H9 (cell line): ENCODE measurements at regions not wholly inside any gene's neighbourhood (a gene's known extent, or its start where the extent isn't known, plus 50 kb on each side); places are given as distances from the start of the nearest gene placed in this dataset.

ENCODE experiments used
- DNase-seq: peaks from one replicate; pipeline ENCODE4 v3.0.0-alpha.2; 2017
- H2AFZ ChIP-seq: one replicate; pipeline ENCODE4 v1.6.1; 2013; ENCODE audit warnings: mild to moderate bottlenecking, low read length, control low read depth, moderate library complexity
- H2AK5ac ChIP-seq: 2 replicates; pipeline ENCODE4 v1.6.1; 2013; ENCODE audit warnings: low read length, control low read depth, mixed read lengths; ENCODE audit not compliant: insufficient read length
- H2BK120ac ChIP-seq: one replicate; pipeline ENCODE4 v1.6.1; 2013; ENCODE audit warnings: low read depth, mild to moderate bottlenecking, low read length, control low read depth, inconsistent platforms; ENCODE audit not compliant: poor library complexity, severe bottlenecking
- H2BK12ac ChIP-seq: 2 replicates; pipeline ENCODE4 v1.6.1; 2013; ENCODE audit warnings: low read length, control low read depth, mixed read lengths, low read depth; ENCODE audit not compliant: insufficient read length
- H2BK15ac ChIP-seq: 2 replicates; pipeline ENCODE4 v1.6.1; 2013; ENCODE audit warnings: low read depth, low read length, control low read depth
- H2BK20ac ChIP-seq: one replicate; pipeline ENCODE4 v1.6.1; 2013; ENCODE audit warnings: low read depth, mild to moderate bottlenecking, low read length, control low read depth, inconsistent platforms; ENCODE audit not compliant: poor library complexity, severe bottlenecking
- H2BK5ac ChIP-seq: 2 replicates; pipeline ENCODE4 v1.6.1; 2013; ENCODE audit warnings: low read length, control low read depth, mixed read lengths; ENCODE audit not compliant: insufficient read length
- H3K14ac ChIP-seq: 2 replicates; pipeline ENCODE4 v1.6.1; 2013; ENCODE audit warnings: low read length, control low read depth; ENCODE audit not compliant: insufficient read depth
- H3K18ac ChIP-seq: 2 replicates; pipeline ENCODE4 v1.6.1; 2013; ENCODE audit warnings: low read depth, mild to moderate bottlenecking, mixed read lengths, low read length, control low read depth; ENCODE audit not compliant: insufficient read length
- H3K23ac ChIP-seq: 2 replicates; pipeline ENCODE4 v1.6.1; 2013; ENCODE audit warnings: low read length, control low read depth, mixed read lengths, low read depth; ENCODE audit not compliant: insufficient read length
- H3K23me2 ChIP-seq: 2 replicates; pipeline ENCODE4 v1.6.1; 2013; ENCODE audit warnings: low read depth, mild to moderate bottlenecking, mixed read lengths, low read length, control low read depth; ENCODE audit not compliant: insufficient read length, poor library complexity, severe bottlenecking
- H3K27ac ChIP-seq: 2 replicates; pipeline ENCODE4 v1.5.1; 2013; ENCODE audit warnings: low read length, control low read depth, mixed read lengths, low read depth; ENCODE audit not compliant: insufficient read length
- H3K27me3 ChIP-seq: 2 replicates; pipeline ENCODE4 v1.6.1; 2013; ENCODE audit warnings: low read length, control low read depth, inconsistent platforms; ENCODE audit not compliant: insufficient read depth
- H3K4ac ChIP-seq: 2 replicates; pipeline ENCODE4 v1.6.1; 2013; ENCODE audit warnings: low read depth, mild to moderate bottlenecking, control low read depth, inconsistent platforms, low read length, moderate library complexity
- H3K4me1 ChIP-seq: 2 replicates; pipeline ENCODE4 v1.6.1; 2013; ENCODE audit warnings: low read length, control low read depth, inconsistent platforms; ENCODE audit not compliant: insufficient read depth
- H3K4me2 ChIP-seq: 2 replicates; pipeline ENCODE4 v1.6.1; 2013; ENCODE audit warnings: low read length, control low read depth, mixed read lengths; ENCODE audit not compliant: insufficient read length, insufficient read depth
- H3K56ac ChIP-seq: 2 replicates; pipeline ENCODE4 v1.6.1; 2013; ENCODE audit warnings: low read depth, mild to moderate bottlenecking, mixed read lengths, low read length, control low read depth; ENCODE audit not compliant: insufficient read length
- H3K79me1 ChIP-seq: 2 replicates; pipeline ENCODE4 v1.6.1; 2013; ENCODE audit warnings: low read depth, mild to moderate bottlenecking, moderate library complexity, low read length, control low read depth, inconsistent platforms; ENCODE audit not compliant: insufficient read depth, poor library complexity, severe bottlenecking
- H3K79me2 ChIP-seq: 2 replicates; pipeline ENCODE4 v1.6.1; 2013; ENCODE audit warnings: low read length, control low read depth, inconsistent platforms; ENCODE audit not compliant: insufficient read depth
- H3K9ac ChIP-seq: 2 replicates; pipeline ENCODE4 v1.6.1; 2013; ENCODE audit warnings: low read length, control low read depth, mixed read lengths; ENCODE audit not compliant: insufficient read length; ENCODE audit errors: extremely low read depth
- H3K9me3 ChIP-seq: one replicate; pipeline ENCODE4 v1.6.1; 2013; ENCODE audit warnings: low read depth, low read length, inconsistent platforms; ENCODE audit not compliant: control insufficient read depth
- H3T11ph ChIP-seq: one replicate; pipeline ENCODE4 v1.6.1; 2013; ENCODE audit warnings: mild to moderate bottlenecking, low read length, control low read depth, inconsistent platforms
- H4K20me1 ChIP-seq: one replicate; pipeline ENCODE4 v1.6.1; 2013; ENCODE audit not compliant: control insufficient read depth, insufficient read length, insufficient read depth
- H4K5ac ChIP-seq: 2 replicates; pipeline ENCODE4 v1.6.1; 2013; ENCODE audit warnings: low read depth, mild to moderate bottlenecking, mixed read lengths, low read length, control low read depth; ENCODE audit not compliant: insufficient read length
- H4K8ac ChIP-seq: replicated peaks from 2 replicates; pipeline ENCODE4 v1.6.1; 2013; ENCODE audit warnings: low read length, control low read depth, mixed read lengths, low read depth; ENCODE audit not compliant: insufficient read length
- H4K91ac ChIP-seq: 2 replicates; pipeline ENCODE4 v1.6.1; 2013; ENCODE audit warnings: low read depth, mild to moderate bottlenecking, moderate library complexity, mixed read lengths, low read length, control low read depth; ENCODE audit not compliant: insufficient read length
- H3K27ac Mint-ChIP-seq, 3 experiments: 2 replicates in 2 of 3; 3 replicates in 1 of 3; pipeline ENCODE4 v1.8.0; 2020 to 2021; ENCODE audit warnings: mixed read lengths in 3 of 3, mild to moderate bottlenecking in 1 of 3, moderate library complexity in 1 of 3
- H3K27me3 Mint-ChIP-seq: 2 replicates; pipeline ENCODE4 v1.8.0; 2021; ENCODE audit warnings: low read depth, mild to moderate bottlenecking, moderate library complexity, mixed read lengths
- H3K36me3 Mint-ChIP-seq, 3 experiments: 2 replicates in 2 of 3; 3 replicates in 1 of 3; pipeline ENCODE4 v1.8.0; 2020 to 2021; ENCODE audit warnings: low read depth in 3 of 3, mixed read lengths in 3 of 3; ENCODE audit not compliant: insufficient read depth in 1 of 3
- H3K4me1 Mint-ChIP-seq, 2 experiments: 2 replicates each; pipeline ENCODE4 v1.8.0; 2020; ENCODE audit warnings: mixed read lengths in 2 of 2
- H3K4me3 Mint-ChIP-seq, 2 experiments: 2 replicates in 1 of 2; 3 replicates in 1 of 2; pipeline ENCODE4 v1.8.0; 2020 to 2021; ENCODE audit warnings: mild to moderate bottlenecking in 2 of 2, mixed read lengths in 2 of 2, moderate library complexity in 1 of 2
- H3K9me3 Mint-ChIP-seq, 2 experiments: 2 replicates in 1 of 2; 3 replicates in 1 of 2; pipeline ENCODE4 v1.8.0; 2020; ENCODE audit warnings: mild to moderate bottlenecking in 2 of 2, mixed read lengths in 2 of 2, moderate library complexity in 1 of 2
- WGBS: extraction: QIAGEN DNeasy Blood & Tissue Kit; methylation state at CpG from one replicate; pipeline ENCODE4 v1.1.7; 2013; ENCODE audit warnings: missing lambda C conversion rate, low lambda C conversion rate, mixed read lengths; ENCODE audit not compliant: insufficient read length; ENCODE audit errors: extremely low coverage; 5-methylcytosine and 5-hydroxymethylcytosine counted together
- TF ChIP-seq, protein P1 (sequence below): fragments of 200-600 bp; sonication (generic); conservative IDR thresholded peaks from 3 replicates; pipeline ENCODE4 v1.8.0; 2021; ENCODE audit warnings: antibody characterized with exemption, mild to moderate bottlenecking

DNA sequence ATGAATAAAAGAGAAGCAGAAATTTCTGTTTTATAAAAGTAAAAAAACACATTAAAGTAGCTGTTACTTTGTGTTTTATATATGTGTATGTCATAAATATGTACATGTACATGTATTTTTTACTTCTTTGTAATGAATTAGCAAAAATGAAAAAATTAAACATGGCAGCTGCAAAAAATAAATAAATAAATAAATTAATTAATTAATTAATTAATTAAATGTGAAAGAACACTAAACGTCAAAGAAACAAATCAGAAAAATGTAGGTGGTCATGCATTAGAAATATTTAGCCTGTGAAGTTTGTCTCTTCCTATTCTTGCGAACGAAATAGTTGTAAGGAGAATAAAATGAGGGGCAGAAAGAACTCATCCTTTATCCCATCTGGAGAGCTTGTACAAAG lies 357.0 kb downstream of the ZIC4 start:
- H4K20me1 ChIP-seq = no peaks in the 10 kb centered on the region

More for the DNA sequence above, 357.0 kb downstream of the ZIC4 start:
- Mint-ChIP-seq H3K4me3 (no peak overlapping the region), H3K4me1 (0 out of 4 replicates have a peak, but pooled peaks cover 0 to 2% of the 10 kb centered on the region in 2 experiments), H3K27ac (no peak overlapping the region), H3K27me3 (no peaks in the 10 kb centered on the region), H3K36me3 (no peaks in the 10 kb centered on the region), H3K9me3 (peaks cover 3 to 4% of the 10 kb centered on the region in 2 experiments; a peak in 2 of 5 replicates)
- no peak overlapping the region for H3K14ac ChIP-seq
- WGBS = no CpG with 5 or more reads among the region's 3 CpGs
- no peak overlapping the region for H2BK15ac ChIP-seq
- TF ChIP-seq, protein P1, sequence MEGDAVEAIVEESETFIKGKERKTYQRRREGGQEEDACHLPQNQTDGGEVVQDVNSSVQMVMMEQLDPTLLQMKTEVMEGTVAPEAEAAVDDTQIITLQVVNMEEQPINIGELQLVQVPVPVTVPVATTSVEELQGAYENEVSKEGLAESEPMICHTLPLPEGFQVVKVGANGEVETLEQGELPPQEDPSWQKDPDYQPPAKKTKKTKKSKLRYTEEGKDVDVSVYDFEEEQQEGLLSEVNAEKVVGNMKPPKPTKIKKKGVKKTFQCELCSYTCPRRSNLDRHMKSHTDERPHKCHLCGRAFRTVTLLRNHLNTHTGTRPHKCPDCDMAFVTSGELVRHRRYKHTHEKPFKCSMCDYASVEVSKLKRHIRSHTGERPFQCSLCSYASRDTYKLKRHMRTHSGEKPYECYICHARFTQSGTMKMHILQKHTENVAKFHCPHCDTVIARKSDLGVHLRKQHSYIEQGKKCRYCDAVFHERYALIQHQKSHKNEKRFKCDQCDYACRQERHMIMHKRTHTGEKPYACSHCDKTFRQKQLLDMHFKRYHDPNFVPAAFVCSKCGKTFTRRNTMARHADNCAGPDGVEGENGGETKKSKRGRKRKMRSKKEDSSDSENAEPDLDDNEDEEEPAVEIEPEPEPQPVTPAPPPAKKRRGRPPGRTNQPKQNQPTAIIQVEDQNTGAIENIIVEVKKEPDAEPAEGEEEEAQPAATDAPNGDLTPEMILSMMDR = no peak
- no peaks in the 10 kb centered on the region for H3K4me1 ChIP-seq
- no peak overlapping the region for H2AK5ac ChIP-seq
- no peak overlapping the region for H3K27ac ChIP-seq
- no peak overlapping the region for H4K8ac ChIP-seq
- H2AFZ ChIP-seq = no peak overlapping the region
- H3T11ph ChIP-seq = no peak overlapping the region
- H3K18ac ChIP-seq = no peak overlapping the region
- no peak overlapping the region for H2BK12ac ChIP-seq
- no peak overlapping the region for H3K9ac ChIP-seq
- H2BK5ac ChIP-seq = no peak overlapping the region
- H3K56ac ChIP-seq = no peak overlapping the region
- H2BK120ac ChIP-seq = no peak overlapping the region
- no peak overlapping the region for H3K23ac ChIP-seq
- H3K23me2 ChIP-seq = no peaks in the 10 kb centered on the region
- H3K9me3 ChIP-seq = no peaks in the 10 kb centered on the region
- DNase-seq = no peak
- H3K4ac ChIP-seq = no peak overlapping the region
- H3K79me2 ChIP-seq = no peaks in the 10 kb centered on the region
- no peak overlapping the region for H4K5ac ChIP-seq
- no peak overlapping the region for H4K91ac ChIP-seq
- no peaks in the 10 kb centered on the region for H3K27me3 ChIP-seq
- no peak overlapping the region for H2BK20ac ChIP-seq
- H3K4me2 ChIP-seq = no peak overlapping the region
- no peaks in the 10 kb centered on the region for H3K79me1 ChIP-seq
